HEK293T (cell line): ENCODE measurements at regions not wholly inside any gene's neighbourhood (a gene's known extent, or its start where the extent isn't known, plus 50 kb on each side); places are given as distances from the start of the nearest gene placed in this dataset.

Experiments
- BHLHE40 ChIP-seq: fragments of 450-650 bp; IDR thresholded peaks from 2 replicates; pipeline ENCODE4 v1.6.1; 2016; ENCODE audit warnings: mild to moderate bottlenecking, moderate library complexity, borderline replicate concordance
- CTBP1 ChIP-seq: fragments of 450-650 bp; IDR thresholded peaks from 2 replicates; pipeline ENCODE4 v1.6.1; 2016; ENCODE audit warnings: borderline replicate concordance
- ELF4 ChIP-seq: fragments of 450-650 bp; IDR thresholded peaks from 2 replicates; pipeline ENCODE4 v1.6.1; 2017; ENCODE audit warnings: antibody characterized with exemption
- FOXA1 ChIP-seq: fragments of 450-650 bp; IDR thresholded peaks from 2 replicates; pipeline ENCODE4 v1.6.1; 2016; ENCODE audit warnings: mild to moderate bottlenecking
- L3MBTL2 ChIP-seq: fragments of 450-650 bp; conservative IDR thresholded peaks from 2 replicates; pipeline ENCODE4 v1.6.1; 2016; ENCODE audit warnings: mild to moderate bottlenecking
- SUZ12 ChIP-seq: fragments of 450-650 bp; IDR thresholded peaks from 2 replicates; pipeline ENCODE4 v1.6.1; 2016; ENCODE audit warnings: mild to moderate bottlenecking
- ZNF384 ChIP-seq: fragments of 450-650 bp; IDR thresholded peaks from 2 replicates; pipeline ENCODE4 v1.6.1; 2016
- TF ChIP-seq, protein P1 (sequence below): fragments of 450-650 bp; IDR thresholded peaks from 2 replicates; pipeline ENCODE4 v1.6.1; 2016

DNA sequence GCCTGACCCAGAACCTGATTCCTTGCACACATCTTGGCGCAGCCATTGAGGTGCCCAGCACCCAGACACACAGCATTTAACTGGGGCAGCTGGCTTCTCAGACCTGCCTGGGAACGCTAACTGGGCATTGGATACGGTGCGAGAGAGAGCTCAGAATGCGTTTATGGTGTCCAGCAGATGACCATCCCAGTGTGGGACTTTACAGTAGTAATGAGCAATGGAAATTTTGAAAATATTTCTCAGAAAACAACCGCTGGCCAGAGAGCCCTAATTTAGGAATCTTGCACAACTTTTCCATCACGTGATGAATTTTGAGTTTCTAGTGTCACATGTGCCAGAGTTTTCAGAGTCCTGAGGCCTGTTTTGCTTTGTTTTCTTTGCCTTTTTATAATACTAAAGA, 78.2 kb upstream of the SEC61G start:
- no peak for TF ChIP-seq ZNF384
- TF ChIP-seq BHLHE40, result no peak
- TF ChIP-seq CTBP1, result no peak
- TF ChIP-seq SUZ12, result no peak
- TF ChIP-seq FOXA1, result no peak
- TF ChIP-seq, protein P1, sequence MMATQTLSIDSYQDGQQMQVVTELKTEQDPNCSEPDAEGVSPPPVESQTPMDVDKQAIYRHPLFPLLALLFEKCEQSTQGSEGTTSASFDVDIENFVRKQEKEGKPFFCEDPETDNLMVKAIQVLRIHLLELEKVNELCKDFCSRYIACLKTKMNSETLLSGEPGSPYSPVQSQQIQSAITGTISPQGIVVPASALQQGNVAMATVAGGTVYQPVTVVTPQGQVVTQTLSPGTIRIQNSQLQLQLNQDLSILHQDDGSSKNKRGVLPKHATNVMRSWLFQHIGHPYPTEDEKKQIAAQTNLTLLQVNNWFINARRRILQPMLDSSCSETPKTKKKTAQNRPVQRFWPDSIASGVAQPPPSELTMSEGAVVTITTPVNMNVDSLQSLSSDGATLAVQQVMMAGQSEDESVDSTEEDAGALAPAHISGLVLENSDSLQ, result no peak
- no peak for TF ChIP-seq L3MBTL2
- no peak for TF ChIP-seq ELF4
